Neural cell (in vitro differentiated cells): ENCODE measurements at regions not wholly inside any gene's neighbourhood (a gene's known extent, or its start where the extent isn't known, plus 50 kb on each side); places are given as distances from the start of the nearest gene placed in this dataset.

Experiments used
- H2AFZ ChIP-seq: fragments of 200-600, 300-800 bp; sonication (generic), shearing (Covaris generic); 2 replicates; pipeline ENCODE4 v1.6.0; 2014; ENCODE audit warnings: low read depth, mild to moderate bottlenecking, antibody characterized with exemption, low read length, moderate library complexity
- H3F3A ChIP-seq: fragments of 200-600 bp; shearing (Covaris generic); 2 replicates; pipeline ENCODE4 v1.6.1; 2016; ENCODE audit warnings: mild to moderate bottlenecking, moderate library complexity, mixed read lengths, antibody characterized with exemption, low read length; ENCODE audit not compliant: insufficient read depth, poor library complexity, severe bottlenecking
- H3K27ac ChIP-seq: fragments of 200-600, 300-800 bp; sonication (generic), shearing (Covaris generic); 2 replicates; pipeline ENCODE4 v1.5.1; 2014; ENCODE audit warnings: mild to moderate bottlenecking, low read length, moderate library complexity
- H3K27me3 ChIP-seq: fragments of 300-800, 200-600 bp; sonication (generic), shearing (Covaris generic); 2 replicates; pipeline ENCODE4 v1.6.0; 2014; ENCODE audit warnings: mild to moderate bottlenecking, low read depth, low read length, moderate library complexity; ENCODE audit not compliant: insufficient read depth
- H3K36me3 ChIP-seq: fragments of 300-800, 200-600 bp; sonication (generic), shearing (Covaris generic); 2 replicates; pipeline ENCODE4 v1.5.1; 2014; ENCODE audit warnings: mild to moderate bottlenecking, antibody characterized with exemption, low read length, moderate library complexity; ENCODE audit not compliant: insufficient read depth
- H3K4me2 ChIP-seq: fragments of 300-800, 200-600 bp; sonication (generic), shearing (Covaris generic); 2 replicates; pipeline ENCODE4 v1.6.0; 2014; ENCODE audit warnings: mild to moderate bottlenecking, low read length
- H3K4me3 ChIP-seq: fragments of 300-800, 200-600 bp; sonication (generic), shearing (Covaris generic); 2 replicates; pipeline ENCODE4 v1.5.1; 2014; ENCODE audit warnings: mild to moderate bottlenecking, low read length, moderate library complexity
- H3K79me2 ChIP-seq: fragments of 200-600 bp; shearing (Covaris generic); replicated peaks from 2 replicates; pipeline ENCODE4 v1.6.0; 2014; ENCODE audit warnings: mild to moderate bottlenecking, low read length, moderate library complexity; ENCODE audit not compliant: insufficient read depth
- H3K9ac ChIP-seq: fragments of 300-800, 200-600 bp; sonication (generic), shearing (Covaris generic); 2 replicates; pipeline ENCODE4 v1.6.1; 2016; ENCODE audit warnings: mild to moderate bottlenecking, low read length, mixed read lengths
- H3K9me2 ChIP-seq: fragments of 200-600 bp; shearing (Covaris generic); 2 replicates; pipeline ENCODE4 v1.6.1; 2016; ENCODE audit warnings: mild to moderate bottlenecking, low read length, mixed read lengths; ENCODE audit not compliant: insufficient read depth
- H3K9me3 ChIP-seq: fragments of 200-600, 300-800 bp; sonication (generic), shearing (Covaris generic); 2 replicates; pipeline ENCODE4 v1.6.1; 2016; ENCODE audit warnings: mild to moderate bottlenecking, mixed run types, low read length, moderate library complexity, mixed read lengths
- H4K20me1 ChIP-seq: fragments of 200-600 bp; shearing (Covaris generic); 2 replicates; pipeline ENCODE4 v1.6.1; 2016; ENCODE audit warnings: mild to moderate bottlenecking, mixed run types; ENCODE audit not compliant: insufficient read depth
- EP300 ChIP-seq: fragments of 450-650 bp; conservative IDR thresholded peaks from 2 replicates; pipeline ENCODE4 v1.6.1; 2014; ENCODE audit warnings: antibody characterized with exemption, mild to moderate bottlenecking, moderate library complexity; ENCODE audit not compliant: poor library complexity, severe bottlenecking
- EZH2 ChIP-seq: fragments of 200-600, 300-800 bp; shearing (Covaris generic), sonication (generic); IDR thresholded peaks from 2 replicates; pipeline ENCODE4 v1.6.1; 2014; ENCODE audit warnings: antibody characterized with exemption, low read length, borderline replicate concordance, mild to moderate bottlenecking; ENCODE audit not compliant: insufficient read depth, poor library complexity, severe bottlenecking
- MXI1 ChIP-seq: fragments of 450-650 bp; conservative IDR thresholded peaks from 2 replicates; pipeline ENCODE4 v1.6.1; 2014; ENCODE audit warnings: antibody characterized with exemption, mild to moderate bottlenecking; ENCODE audit not compliant: poor library complexity, severe bottlenecking
- POLR2AphosphoS5 ChIP-seq: IDR thresholded peaks from 2 replicates; pipeline ENCODE4 v1.6.1; 2012
- RAD21 ChIP-seq: fragments of 450-650 bp; conservative IDR thresholded peaks from 2 replicates; pipeline ENCODE4 v1.6.1; 2014; ENCODE audit warnings: antibody characterized with exemption, mild to moderate bottlenecking, moderate library complexity
- SMC3 ChIP-seq: fragments of 450-650 bp; conservative IDR thresholded peaks from 2 replicates; pipeline ENCODE4 v1.6.1; 2014; ENCODE audit warnings: antibody characterized with exemption, mild to moderate bottlenecking, moderate library complexity; ENCODE audit not compliant: poor library complexity
- TAF1 ChIP-seq: IDR thresholded peaks from 2 replicates; pipeline ENCODE4 v1.6.1; 2012; ENCODE audit warnings: low read depth
- TF ChIP-seq, protein P1 (sequence below): IDR thresholded peaks from 2 replicates; pipeline ENCODE4 v1.6.1; 2012; ENCODE audit warnings: borderline replicate concordance
- TF ChIP-seq, protein P2 (sequence below): fragments of 450-650 bp; IDR thresholded peaks from 2 replicates; pipeline ENCODE4 v1.5.1; 2014; ENCODE audit warnings: antibody characterized with exemption, mild to moderate bottlenecking, moderate library complexity; ENCODE audit not compliant: poor library complexity, severe bottlenecking

GRCh38 chr4:125433453-125433852 is 118.7 kb downstream of the FAT4 start:
- no peak overlapping the region for H2AFZ ChIP-seq
- H3K4me2 ChIP-seq: no peak overlapping the region
- H4K20me1 ChIP-seq: no peaks in the 10 kb centered on the region

DNA sequence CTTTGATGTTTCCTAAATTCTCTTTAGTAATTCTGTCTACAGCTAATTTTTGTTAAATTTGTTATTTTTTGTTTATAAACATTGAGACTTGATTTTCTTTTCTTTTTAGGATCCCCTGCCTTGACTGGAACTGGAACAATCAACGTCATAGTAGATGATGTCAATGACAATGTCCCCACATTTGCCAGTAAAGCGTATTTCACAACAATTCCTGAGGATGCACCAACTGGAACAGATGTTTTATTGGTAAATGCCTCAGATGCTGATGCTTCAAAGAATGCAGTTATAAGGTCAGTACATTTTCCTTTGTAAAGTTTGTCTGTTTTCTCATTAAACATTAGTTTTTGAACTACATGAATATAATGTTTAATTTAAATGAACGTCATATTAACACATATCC is 119.4 kb downstream of the FAT4 start:
- TF ChIP-seq, protein P1, sequence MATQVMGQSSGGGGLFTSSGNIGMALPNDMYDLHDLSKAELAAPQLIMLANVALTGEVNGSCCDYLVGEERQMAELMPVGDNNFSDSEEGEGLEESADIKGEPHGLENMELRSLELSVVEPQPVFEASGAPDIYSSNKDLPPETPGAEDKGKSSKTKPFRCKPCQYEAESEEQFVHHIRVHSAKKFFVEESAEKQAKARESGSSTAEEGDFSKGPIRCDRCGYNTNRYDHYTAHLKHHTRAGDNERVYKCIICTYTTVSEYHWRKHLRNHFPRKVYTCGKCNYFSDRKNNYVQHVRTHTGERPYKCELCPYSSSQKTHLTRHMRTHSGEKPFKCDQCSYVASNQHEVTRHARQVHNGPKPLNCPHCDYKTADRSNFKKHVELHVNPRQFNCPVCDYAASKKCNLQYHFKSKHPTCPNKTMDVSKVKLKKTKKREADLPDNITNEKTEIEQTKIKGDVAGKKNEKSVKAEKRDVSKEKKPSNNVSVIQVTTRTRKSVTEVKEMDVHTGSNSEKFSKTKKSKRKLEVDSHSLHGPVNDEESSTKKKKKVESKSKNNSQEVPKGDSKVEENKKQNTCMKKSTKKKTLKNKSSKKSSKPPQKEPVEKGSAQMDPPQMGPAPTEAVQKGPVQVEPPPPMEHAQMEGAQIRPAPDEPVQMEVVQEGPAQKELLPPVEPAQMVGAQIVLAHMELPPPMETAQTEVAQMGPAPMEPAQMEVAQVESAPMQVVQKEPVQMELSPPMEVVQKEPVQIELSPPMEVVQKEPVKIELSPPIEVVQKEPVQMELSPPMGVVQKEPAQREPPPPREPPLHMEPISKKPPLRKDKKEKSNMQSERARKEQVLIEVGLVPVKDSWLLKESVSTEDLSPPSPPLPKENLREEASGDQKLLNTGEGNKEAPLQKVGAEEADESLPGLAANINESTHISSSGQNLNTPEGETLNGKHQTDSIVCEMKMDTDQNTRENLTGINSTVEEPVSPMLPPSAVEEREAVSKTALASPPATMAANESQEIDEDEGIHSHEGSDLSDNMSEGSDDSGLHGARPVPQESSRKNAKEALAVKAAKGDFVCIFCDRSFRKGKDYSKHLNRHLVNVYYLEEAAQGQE: no peak
- TF ChIP-seq TAF1 (no peak), MXI1 (no peak), SMC3 (no peak)
- TF ChIP-seq, protein P2, sequence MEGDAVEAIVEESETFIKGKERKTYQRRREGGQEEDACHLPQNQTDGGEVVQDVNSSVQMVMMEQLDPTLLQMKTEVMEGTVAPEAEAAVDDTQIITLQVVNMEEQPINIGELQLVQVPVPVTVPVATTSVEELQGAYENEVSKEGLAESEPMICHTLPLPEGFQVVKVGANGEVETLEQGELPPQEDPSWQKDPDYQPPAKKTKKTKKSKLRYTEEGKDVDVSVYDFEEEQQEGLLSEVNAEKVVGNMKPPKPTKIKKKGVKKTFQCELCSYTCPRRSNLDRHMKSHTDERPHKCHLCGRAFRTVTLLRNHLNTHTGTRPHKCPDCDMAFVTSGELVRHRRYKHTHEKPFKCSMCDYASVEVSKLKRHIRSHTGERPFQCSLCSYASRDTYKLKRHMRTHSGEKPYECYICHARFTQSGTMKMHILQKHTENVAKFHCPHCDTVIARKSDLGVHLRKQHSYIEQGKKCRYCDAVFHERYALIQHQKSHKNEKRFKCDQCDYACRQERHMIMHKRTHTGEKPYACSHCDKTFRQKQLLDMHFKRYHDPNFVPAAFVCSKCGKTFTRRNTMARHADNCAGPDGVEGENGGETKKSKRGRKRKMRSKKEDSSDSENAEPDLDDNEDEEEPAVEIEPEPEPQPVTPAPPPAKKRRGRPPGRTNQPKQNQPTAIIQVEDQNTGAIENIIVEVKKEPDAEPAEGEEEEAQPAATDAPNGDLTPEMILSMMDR: no peak
- no peaks in the 10 kb centered on the region for H3K79me2 ChIP-seq
- H3F3A ChIP-seq: no peaks in the 10 kb centered on the region
- H3K9me3 ChIP-seq: no peaks in the 10 kb centered on the region
- H3K27me3 ChIP-seq: no peaks in the 10 kb centered on the region
- H3K36me3 ChIP-seq: peaks cover 6% of the 10 kb centered on the region
- H3K27ac ChIP-seq: no peak overlapping the region
- no peak overlapping the region for H3K4me2 ChIP-seq
- H3K4me3 ChIP-seq: no peak overlapping the region
- H3K9me2 ChIP-seq: no peaks in the 10 kb centered on the region
- no peak overlapping the region for H3K9ac ChIP-seq
- H2AFZ ChIP-seq: no peak overlapping the region
- no peaks in the 10 kb centered on the region for H4K20me1 ChIP-seq

More at GRCh38 chr4:125433453-125433852, 118.7 kb downstream of the FAT4 start:
- H3K27ac ChIP-seq: no peak overlapping the region
- TF ChIP-seq POLR2AphosphoS5: no peak
- no peak for TF ChIP-seq RAD21
- TF ChIP-seq, protein P2: no peak
- TF ChIP-seq SMC3: no peak
- TF ChIP-seq EP300: no peak
- TF ChIP-seq TAF1: no peak
- no peak for TF ChIP-seq MXI1
- TF ChIP-seq, protein P1: no peak
- no peak for TF ChIP-seq EZH2
- no peak overlapping the region for H3K9ac ChIP-seq
- H3K9me3 ChIP-seq: no peaks in the 10 kb centered on the region
- no peak overlapping the region for H3K4me3 ChIP-seq
- H3K27me3 ChIP-seq: no peaks in the 10 kb centered on the region
- no peaks in the 10 kb centered on the region for H3F3A ChIP-seq
- no peaks in the 10 kb centered on the region for H3K79me2 ChIP-seq
- peaks cover 6% of the 10 kb centered on the region for H3K36me3 ChIP-seq
- no peaks in the 10 kb centered on the region for H3K9me2 ChIP-seq
